K562 (cell line): ENCODE measurements at regions not wholly inside any gene's neighbourhood (a gene's known extent, or its start where the extent isn't known, plus 50 kb on each side); places are given as distances from the start of the nearest gene placed in this dataset.
A peak's percentile ranks its signal among the peaks of the same experiment; 100 is the strongest.

ENCODE experiments used
- ATAC-seq: fragments of 200-7000 bp; cut with Tn5 transposase; 3 replicates; pipeline ENCODE4 v1.9.1; 2020; ENCODE audit warnings: moderate library complexity
- BruUV-seq: library from RNA; stranded (reverse); fragments of 400-500 nt; replicated peaks from 2 replicates; lab custom pipeline; 2021; lab: Mats Ljungman, UMichigan
- CTCF ChIA-PET: fragments of 300-600 bp; formaldehyde crosslinking; extraction: SDS; loops from one replicate; lab custom pipeline; 2021; ENCODE audit warnings: low intra/inter-chr PET ratio; lab: Yijun Ruan, JAX
- POLR2A ChIA-PET: fragments of 300-600, 350-650 bp; sonication (Branson Sonifier 250); formaldehyde crosslinking; extraction: SDS; loops from one replicate; lab custom pipeline; 2021; ENCODE audit warnings: antibody characterized with exemption, inconsistent platforms; lab: Yijun Ruan, JAX
- DNase-seq, 4 experiments: peaks; one replicate each; pipeline versions ENCODE4 v3.0.0 to v3.0.0-alpha.2; 2011 to 2018; ENCODE audit warnings: low spot score in 3 of 4, mixed read lengths in 3 of 4; ENCODE audit errors: extremely low read depth in 1 of 4
- FAIRE-seq: peaks from 2 replicates; lab custom pipeline; 2011; peaks lifted over from hg19 to GRCh38; lab: Jason Lieb, UNC
- H2AFZ ChIP-seq: 2 replicates; pipeline ENCODE4 v1.6.0; 2011; ENCODE audit warnings: low read depth, low read length, control low read depth, inconsistent platforms
- H3K27ac ChIP-seq: fragments of 200-600 bp; 3 replicates; pipeline ENCODE4 v1.8.0; 2011; ENCODE audit warnings: low read depth, mild to moderate bottlenecking, control low read depth, inconsistent platforms, low read length, moderate library complexity, mixed read lengths; ENCODE audit errors: extremely low read depth
- H3K27me3 ChIP-seq, 2 experiments: fragments of 300-600 bp in 1 of 2; 2 replicates in 1 of 2; 3 replicates in 1 of 2; pipeline versions ENCODE4 v1.6.0 to v1.8.0; 2011; ENCODE audit warnings: inconsistent platforms in 2 of 2, low read length in 2 of 2, mild to moderate bottlenecking in 1 of 2, mixed read lengths in 1 of 2, moderate library complexity in 1 of 2; ENCODE audit not compliant: control insufficient read depth in 2 of 2, insufficient read depth in 2 of 2
- H3K36me3 ChIP-seq: fragments of 300-600 bp; 3 replicates; pipeline ENCODE4 v1.8.0; 2011; ENCODE audit warnings: mild to moderate bottlenecking, low read length, inconsistent platforms; ENCODE audit not compliant: control insufficient read depth, insufficient read depth
- H3K4me1 ChIP-seq, 2 experiments: fragments of 200-600 bp in 1 of 2; replicated peaks in 1 of 2; 2 replicates in 1 of 2; 3 replicates in 1 of 2; pipeline versions ENCODE4 v1.5.1 to v1.8.0; 2011; ENCODE audit warnings: inconsistent platforms in 2 of 2, low read length in 2 of 2, mild to moderate bottlenecking in 1 of 2, mixed read lengths in 1 of 2, moderate library complexity in 1 of 2; ENCODE audit not compliant: control insufficient read depth in 2 of 2, insufficient read depth in 2 of 2
- H3K4me2 ChIP-seq: 2 replicates; pipeline ENCODE4 v1.6.1; 2011; ENCODE audit warnings: low read length, control low read depth, inconsistent platforms, mixed read lengths; ENCODE audit not compliant: insufficient read depth
- H3K4me3 ChIP-seq: fragments of 200-600 bp; sonication (generic), shearing (Covaris generic); 2 replicates; pipeline ENCODE4 v1.5.1; 2016; ENCODE audit warnings: control low read depth, inconsistent platforms
- H3K79me2 ChIP-seq: fragments of 200-600 bp; 3 replicates; pipeline ENCODE4 v1.8.0; 2011; ENCODE audit warnings: low read length, inconsistent platforms; ENCODE audit not compliant: control insufficient read depth, insufficient read depth
- H3K9ac ChIP-seq, 2 experiments: 2 replicates each; pipeline versions ENCODE4 v1.6.0 to v1.6.1; 2011; ENCODE audit warnings: low read depth in 2 of 2, low read length in 2 of 2, control low read depth in 1 of 2, inconsistent platforms in 1 of 2, mild to moderate bottlenecking in 1 of 2, mixed read lengths in 1 of 2; ENCODE audit not compliant: insufficient read depth in 1 of 2
- H3K9me1 ChIP-seq: one replicate; pipeline ENCODE4 v1.6.0; 2011; ENCODE audit warnings: inconsistent platforms, mild to moderate bottlenecking, low read length, moderate library complexity; ENCODE audit not compliant: control insufficient read depth, insufficient read depth
- H3K9me3 ChIP-seq: replicated peaks from 2 replicates; pipeline ENCODE4 v1.5.1; 2011; ENCODE audit warnings: low read depth, low read length, inconsistent platforms; ENCODE audit not compliant: control insufficient read depth, insufficient read depth
- H4K20me1 ChIP-seq: replicated peaks from 2 replicates; pipeline ENCODE4 v1.6.1; 2011; ENCODE audit warnings: low read length, inconsistent platforms, mixed read lengths; ENCODE audit not compliant: control insufficient read depth, insufficient read depth
- ARID2 ChIP-seq: fragments of 450-650 bp; IDR thresholded peaks from 2 replicates; pipeline ENCODE4 v1.6.1; 2017; ENCODE audit warnings: antibody characterized with exemption, mild to moderate bottlenecking
- GATA2 ChIP-seq: sonication (generic); formaldehyde crosslinking; IDR thresholded peaks from 2 replicates; pipeline ENCODE4 v1.4.0; 2020; ENCODE audit warnings: mild to moderate bottlenecking, missing genetic modification reagents
- HCFC1 ChIP-seq: IDR thresholded peaks from 2 replicates; pipeline ENCODE4 v1.6.1; 2012; ENCODE audit warnings: low read depth, low read length, improper control_type of control experiment
- HLTF ChIP-seq: fragments of 450-650 bp; IDR thresholded peaks from 2 replicates; pipeline ENCODE4 v1.6.1; 2016
- MBD2 ChIP-seq: sonication (generic); IDR thresholded peaks from 2 replicates; pipeline ENCODE4 v1.6.1; 2016; ENCODE audit warnings: low read depth, borderline replicate concordance
- MECOM ChIP-seq: fragments of 250-450 bp; sonication (Bioruptor Pico); IDR thresholded peaks from 2 replicates; pipeline ENCODE4 v1.8.0; 2022; ENCODE audit warnings: inconsistent platforms
- MTA1 ChIP-seq: fragments of 450-650 bp; IDR thresholded peaks from 2 replicates; pipeline ENCODE4 v1.6.1; 2017; ENCODE audit warnings: borderline replicate concordance
- PHB2 ChIP-seq: fragments of 450-650 bp; IDR thresholded peaks from 2 replicates; pipeline ENCODE4 v1.6.1; 2017; ENCODE audit warnings: low read depth
- RBM39 ChIP-seq: fragments of 200-400 bp; formaldehyde crosslinking; optimal IDR thresholded peaks from 2 replicates; pipeline ENCODE3; 2018; ENCODE audit warnings: low read depth, low read length
- RFX1 ChIP-seq: fragments of 450-650 bp; IDR thresholded peaks from 2 replicates; pipeline ENCODE4 v1.6.1; 2016; ENCODE audit warnings: mild to moderate bottlenecking, moderate library complexity
- SPI1 ChIP-seq: IDR thresholded peaks from 2 replicates; pipeline ENCODE4 v1.6.1; 2011; ENCODE audit warnings: low read depth, low read length, control low read depth, borderline replicate concordance
- ZNF124 ChIP-seq: sonication (generic); formaldehyde crosslinking; IDR thresholded peaks from 2 replicates; pipeline ENCODE4 v1.8.1; 2022; ENCODE audit warnings: missing genetic modification reagents
- ZNF197 ChIP-seq: fragments of 200-800 bp; sonication (Bioruptor generic); IDR thresholded peaks from 2 replicates; pipeline ENCODE4 v1.6.1; 2016; ENCODE audit warnings: low read depth, missing genetic modification characterization, missing compliant biosample characterization
- WGBS: fragments of 100-300 bp; shearing (Covaris generic); methylation state at CpG from one replicate; pipeline ENCODE4 v1.1.6; 2016; ENCODE audit warnings: low coverage, mixed read lengths; ENCODE audit not compliant: insufficient coverage; ENCODE audit errors: missing lambda C conversion rate; 5-methylcytosine and 5-hydroxymethylcytosine counted together
- in situ Hi-C: fragments of 300-500 bp; cut with MboI; formaldehyde crosslinking; loops from 4 replicates; pipeline ENCODE4 v1.15.0; 2018; ENCODE audit warnings: inconsistent platforms, mixed read lengths
- intact Hi-C: fragments of 100-400 bp; cut with micrococcal nuclease; formaldehyde crosslinking; loops from 2 replicates; pipeline ENCODE4 v1.14.2; 2022

- in situ Hi-C loops = no loop called here
- ChIA-PET POLR2A (interaction anchor here (0.6 to 2.4 kb wide), 4 partner anchors 9 to 45 kb away, joined by 3 to 8 read pairs (median 4); no protein-coding TSS in a partner anchor), CTCF (no interaction called here)
These were observed 67.7 kb upstream of the ATP11B start for GRCh38 chr3:182725372-182726251.

GRCh38 chr3:182726258-182727142 is 66.8 kb upstream of the ATP11B start:
- peak; percentile 73 for ATAC-seq
- intact Hi-C loops = no loop called here
- Histone ChIP-seq H3K4me2 (peak overlapping the region; percentile 54), H3K4me3 (no peak overlapping the region), H3K36me3 (no peaks in the 10 kb centered on the region), H3K9me3 (no peaks in the 10 kb centered on the region), H3K27ac (peak overlapping the region; percentile 25; the same call in 1 of the 3 replicates), H3K79me2 (no peaks in the 10 kb centered on the region), H2AFZ (peak overlapping the region; percentile 77), H3K9me1 (no peaks in the 10 kb centered on the region), H3K27me3 (no peaks in the 10 kb centered on the region), H4K20me1 (no peaks in the 10 kb centered on the region), H3K4me1 (peaks cover 11 to 22% of the 10 kb centered on the region in 2 experiments; a peak in 4 of 5 replicates), H3K9ac (peak overlapping the region; percentile 47 to 70; a peak in 3 of 4 replicates)
- 22% methylated on average over 10 of the region's 10 CpGs for WGBS
- no TSS peak for BruUV-seq
- DNase-seq = peak in 2 of 4 experiments; percentile 48 to 73
- CTCF ChIA-PET = no interaction called here
- in situ Hi-C loops = no loop called here
- FAIRE-seq = peak; percentile 84
- POLR2A ChIA-PET = interaction anchor here (0.5 to 2.4 kb wide), 4 partner anchors 10 to 146 kb away, joined by 3 to 8 read pairs (median 4); no protein-coding TSS in a partner anchor
- no peak for TF ChIP-seq RBM39
- no peak for TF ChIP-seq PHB2
- peak; percentile 77 for TF ChIP-seq MECOM (CRISPR knock-in tag)
- TF ChIP-seq ZNF124 (CRISPR knock-in tag) = no peak
- 0 out of 2 replicates have a peak, but pooled peaks have one; percentile 58 for TF ChIP-seq ZNF197 (CRISPR knock-in tag)
- TF ChIP-seq MBD2 = no peak
- no peak for TF ChIP-seq SPI1
- no peak for TF ChIP-seq HCFC1
- no peak for TF ChIP-seq GATA2
- TF ChIP-seq MTA1 = 0 out of 2 replicates have a peak, but pooled peaks have one; percentile 10
- no peak for TF ChIP-seq ARID2

More at GRCh38 chr3:182725372-182726251, 67.7 kb upstream of the ATP11B start:
- H4K20me1 ChIP-seq = no peaks in the 10 kb centered on the region
- TF ChIP-seq RFX1 (peak; percentile 82), HLTF (no peak)
- H3K27ac ChIP-seq = no peak overlapping the region
- no peaks in the 10 kb centered on the region for H3K27me3 ChIP-seq
- FAIRE-seq (no peak), ATAC-seq (peak; percentile 32), DNase-seq (no peak)
- intact Hi-C loops = no loop called here
- peak overlapping the region; percentile 54 for H3K4me2 ChIP-seq
- no peaks in the 10 kb centered on the region for H3K79me2 ChIP-seq
- H3K4me3 ChIP-seq = no peak overlapping the region
- BruUV-seq = no TSS peak
- peak overlapping the region; percentile 77 for H2AFZ ChIP-seq
- peaks cover 11 to 22% of the 10 kb centered on the region in 2 experiments; a peak in 4 of 5 replicates for H3K4me1 ChIP-seq
- H3K9me1 ChIP-seq = no peaks in the 10 kb centered on the region
- H3K9me3 ChIP-seq = no peaks in the 10 kb centered on the region
- H3K9ac ChIP-seq = peak overlapping the region; percentile 47 to 70; a peak in 2 of 4 replicates
- H3K36me3 ChIP-seq = no peaks in the 10 kb centered on the region
- 56% methylated on average over 13 of the region's 16 CpGs for WGBS
